ENCODE measurements at regions not wholly inside any gene's neighbourhood (a gene's known extent, or its start where the extent isn't known, plus 50 kb on each side); places are given as distances from the start of the nearest gene placed in this dataset.
"Not testable (repeated sequence)": the region's sequence is repeated elsewhere in the genome, so short reads cannot be mapped to it uniquely, and the experiment has no call there.

DNA sequence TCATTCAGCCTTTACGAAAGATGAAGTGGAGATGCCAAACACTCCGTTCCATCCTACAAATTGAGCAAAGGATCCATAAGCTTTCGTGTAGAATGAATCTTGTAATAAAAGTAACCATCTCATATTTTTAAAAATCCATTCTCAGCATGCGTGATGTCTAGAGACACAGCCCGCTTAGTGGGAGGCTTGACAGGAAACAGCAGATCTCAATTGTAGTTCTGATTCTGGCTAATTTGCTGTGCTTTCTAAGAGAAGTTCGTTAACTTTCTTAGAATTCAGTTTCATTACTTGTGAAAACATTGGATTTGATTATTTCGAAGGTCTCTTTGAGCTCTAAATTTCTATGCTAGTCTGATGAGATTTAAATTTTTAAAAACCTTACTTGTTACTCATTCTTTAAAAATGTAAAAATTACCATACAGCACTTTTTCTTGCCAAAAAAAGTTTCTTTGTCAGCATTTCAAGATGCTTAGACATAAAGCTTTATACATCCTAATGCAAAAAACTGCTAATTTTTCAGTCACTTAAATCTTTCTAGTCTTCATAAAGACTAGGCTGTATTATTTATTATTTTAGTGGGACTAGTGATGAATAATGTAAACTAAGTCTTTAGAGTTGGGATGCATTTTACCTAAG lies 66.9 kb upstream of the NEIL3 start:
- no peak for DNase-seq (ENCODE audit: low read depth in 2 of 2)

- DNase-seq (ENCODE audit: low read depth in 2 of 2), result no peak
Measured at GRCh38 chr4:177246641-177247584, 62.8 kb upstream of the NEIL3 start.

- peak; percentile 39 to 48 for DNase-seq (ENCODE audit: low read depth in 2 of 2)
Measured at GRCh38 chr4:177250056-177250696, 59.5 kb upstream of the NEIL3 start.

- no peak for DNase-seq (ENCODE audit: low read depth in 2 of 2)
Measured at GRCh38 chr4:177251237-177251636, 58.4 kb upstream of the NEIL3 start.

- no peak for DNase-seq (ENCODE audit: low read depth in 2 of 2)
Measured at GRCh38 chr4:177255359-177255758, 54.3 kb upstream of the NEIL3 start.

DNA sequence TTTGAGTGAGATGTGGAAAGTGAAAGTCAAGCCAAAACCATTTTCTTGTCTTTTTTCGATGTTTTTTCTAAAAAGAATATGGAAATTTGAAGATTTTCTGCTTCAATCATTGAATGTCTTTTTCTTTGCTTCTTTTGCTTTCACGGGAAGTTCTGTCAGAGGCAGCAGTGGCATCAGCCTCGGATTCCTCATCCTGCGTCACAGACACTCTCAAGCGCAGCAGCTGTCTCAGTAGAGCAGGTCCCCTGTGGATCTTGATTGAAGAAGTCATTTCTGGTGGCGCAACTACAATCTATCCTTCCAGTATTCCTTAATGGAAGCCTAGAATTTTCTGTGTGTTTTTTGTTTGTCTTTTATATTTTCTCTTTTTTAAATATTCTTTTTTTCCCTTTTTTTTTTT lies 52.7 kb upstream of the NEIL3 start:
- DNase-seq (ENCODE audit: low read depth in 2 of 2), result no peak

DNA sequence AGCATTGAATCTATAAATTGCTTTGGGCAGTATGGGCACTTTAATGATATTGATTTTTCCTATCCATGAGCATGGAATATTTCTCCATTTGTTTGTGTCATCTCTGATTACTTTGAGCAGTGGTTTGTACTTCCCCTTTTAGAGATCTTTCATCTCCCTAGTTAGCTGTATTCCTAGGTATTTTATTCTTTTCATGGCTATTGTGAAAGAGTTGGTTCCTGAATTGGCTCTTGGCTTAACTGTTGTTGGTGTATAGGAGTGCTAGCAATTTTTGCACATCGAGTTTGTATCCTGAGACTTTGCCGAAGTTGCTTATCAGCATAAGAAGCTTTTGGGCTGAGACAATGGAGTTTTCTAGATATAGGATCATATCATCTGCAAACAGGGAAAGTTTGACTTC lies 50.2 kb upstream of the NEIL3 start:
- not testable (repeated sequence) for DNase-seq (ENCODE audit: low read depth in 2 of 2)

Measured in activated CD4-positive, alpha-beta T cell treated with anti-CD3 and anti-CD28 coated beads for 24 hours (primary cell).